HG02870 (cell line): ENCODE measurements at regions not wholly inside any gene's neighbourhood (a gene's known extent, or its start where the extent isn't known, plus 50 kb on each side); places are given as distances from the start of the nearest gene placed in this dataset.
"Not testable (repeated sequence)": the region's sequence is repeated elsewhere in the genome, so short reads cannot be mapped to it uniquely, and the experiment has no call there.

Experiments used
- ATAC-seq: cut with Tn5 transposase; IDR thresholded peaks from one replicate; pipeline ENCODE4 v1.9.1; 2021; ENCODE audit warnings: mild to moderate bottlenecking, moderate library complexity; ENCODE audit not compliant: unreplicated experiment

GRCh38 chr5:157962686-157963085 is 103.7 kb upstream of the CLINT1 start:
- not testable (repeated sequence) for ATAC-seq

- no peak for ATAC-seq
Observed at GRCh38 chr5:157961896-157962590, 103.1 kb upstream of the CLINT1 start.

- no peak for ATAC-seq
Observed at GRCh38 chr5:157961176-157961575, 102.2 kb upstream of the CLINT1 start.

GRCh38 chr5:157959370-157959769 is 100.4 kb upstream of the CLINT1 start:
- ATAC-seq = no peak

- ATAC-seq = no peak
Observed at GRCh38 chr5:157956271-157956885, 97.4 kb upstream of the CLINT1 start.

- ATAC-seq = no peak
Observed at GRCh38 chr5:157955541-157956172, 96.7 kb upstream of the CLINT1 start.

- ATAC-seq = no peak
Observed at GRCh38 chr5:157952374-157952685, 93.4 kb upstream of the CLINT1 start.

GRCh38 chr5:157951673-157952373 is 92.9 kb upstream of the CLINT1 start:
- ATAC-seq = no peak

GRCh38 chr5:157949520-157949919 is 90.6 kb upstream of the CLINT1 start:
- no peak for ATAC-seq

- ATAC-seq = peak; percentile 91
Observed at GRCh38 chr5:157948738-157949410, 89.9 kb upstream of the CLINT1 start.

GRCh38 chr5:157947156-157947555 is 88.2 kb upstream of the CLINT1 start:
- ATAC-seq = no peak

- not testable (repeated sequence) for ATAC-seq
Observed at GRCh38 chr5:157945822-157946221, 86.9 kb upstream of the CLINT1 start.

- no peak for ATAC-seq
Observed at GRCh38 chr5:157944938-157945337, 86.0 kb upstream of the CLINT1 start.

- no peak for ATAC-seq
Observed at GRCh38 chr5:157944077-157944633, 85.2 kb upstream of the CLINT1 start.

GRCh38 chr5:157942595-157942994 is 83.7 kb upstream of the CLINT1 start:
- no peak for ATAC-seq

- ATAC-seq = no peak
Observed at GRCh38 chr5:157941616-157942015, 82.7 kb upstream of the CLINT1 start.

GRCh38 chr5:157938101-157938500 is 79.2 kb upstream of the CLINT1 start:
- not testable (repeated sequence) for ATAC-seq

GRCh38 chr5:157936776-157937501 is 78.0 kb upstream of the CLINT1 start:
- ATAC-seq = not testable (repeated sequence)

- no peak for ATAC-seq
Observed at GRCh38 chr5:157934600-157934999, 75.7 kb upstream of the CLINT1 start.

GRCh38 chr5:157933005-157933404 is 74.1 kb upstream of the CLINT1 start:
- ATAC-seq = no peak
